Muscle of arm (tissue), 1 donor: ENCODE measurements at regions not wholly inside any gene's neighbourhood (a gene's known extent, or its start where the extent isn't known, plus 50 kb on each side); places are given as distances from the start of the nearest gene placed in this dataset.

Experiments
- DNase-seq: peaks from one replicate; pipeline ENCODE4 v3.0.0-alpha.2; 2013

DNA sequence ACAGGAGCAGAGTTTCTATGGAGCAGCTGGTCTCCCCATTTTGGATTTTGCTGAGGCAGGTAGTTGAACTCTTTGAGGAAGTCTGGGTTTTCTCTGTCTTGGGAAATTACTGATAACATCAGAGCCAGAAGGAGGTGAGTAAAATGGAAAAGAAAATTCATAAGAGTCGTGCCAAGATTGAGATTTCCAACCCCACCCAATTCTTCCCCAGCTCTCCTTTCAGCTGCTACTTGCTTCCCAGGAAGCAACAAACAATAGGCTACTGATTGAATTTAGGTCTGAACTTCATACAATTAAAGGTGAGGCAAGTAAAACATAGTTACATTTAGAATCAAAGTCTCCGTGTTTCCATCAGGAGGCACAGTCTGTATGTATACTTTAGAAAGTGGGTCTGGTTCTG is 54.6 kb upstream of the EOLA2 start:
- DNase-seq = no peak

DNA sequence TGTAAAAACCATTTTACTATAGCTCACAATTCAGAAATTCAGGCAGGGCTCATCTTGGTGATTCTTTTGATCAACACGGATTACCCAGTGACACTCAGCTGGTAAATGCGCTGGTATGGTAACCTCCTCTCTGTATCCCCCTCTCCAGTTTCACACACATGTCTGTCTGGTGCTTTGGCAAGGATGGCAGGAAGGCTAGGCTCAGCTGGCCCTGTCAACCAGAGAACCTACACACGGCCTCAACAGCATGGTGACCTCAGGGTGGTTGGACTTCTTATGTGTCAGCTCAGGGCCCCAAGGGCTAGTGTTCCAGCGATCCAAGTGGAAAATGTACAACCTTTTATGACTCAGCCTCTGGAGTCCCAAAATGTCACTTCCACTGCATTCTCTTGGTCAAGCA is 55.7 kb upstream of the EOLA2 start:
- no peak for DNase-seq

DNA sequence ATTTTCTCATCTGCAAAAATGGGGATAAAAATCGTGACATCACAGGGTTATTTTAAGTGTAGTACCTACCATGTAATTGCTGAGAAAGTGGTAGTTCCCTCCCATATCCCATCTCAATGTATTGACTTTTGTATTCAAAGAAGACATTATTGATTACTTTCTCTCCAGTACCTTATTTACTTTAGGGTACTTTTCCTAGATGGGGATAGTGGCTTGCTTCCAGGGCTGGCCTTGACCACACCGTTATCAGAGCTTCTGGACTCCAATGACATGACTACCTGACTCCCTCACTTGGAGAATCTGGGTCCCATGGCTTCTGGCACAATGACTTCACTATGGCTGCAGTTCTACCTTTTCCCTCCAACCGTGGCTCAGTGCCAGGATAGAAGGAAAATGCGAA is 58.2 kb upstream of the EOLA2 start:
- DNase-seq = no peak

DNA sequence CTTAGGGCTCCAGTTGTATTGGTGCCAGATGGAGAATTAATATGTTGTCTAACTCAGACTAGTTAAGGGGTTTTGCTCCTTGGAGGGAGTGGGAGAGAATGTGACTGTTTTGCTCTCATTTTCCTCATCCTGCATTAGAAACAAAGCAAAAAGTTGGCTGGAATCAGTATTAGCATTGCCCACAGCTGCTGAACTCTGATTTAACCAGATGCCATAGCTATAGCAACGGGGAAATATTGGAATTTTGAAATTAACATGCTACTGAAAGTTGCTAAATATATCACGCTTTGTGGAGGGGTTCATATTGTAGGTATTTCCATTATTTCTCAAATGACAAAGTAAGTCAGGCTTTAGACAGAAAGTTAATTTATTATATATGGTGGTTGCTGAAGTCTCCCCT is 66.7 kb upstream of the EOLA2 start:
- peak; percentile 15 for DNase-seq

DNA sequence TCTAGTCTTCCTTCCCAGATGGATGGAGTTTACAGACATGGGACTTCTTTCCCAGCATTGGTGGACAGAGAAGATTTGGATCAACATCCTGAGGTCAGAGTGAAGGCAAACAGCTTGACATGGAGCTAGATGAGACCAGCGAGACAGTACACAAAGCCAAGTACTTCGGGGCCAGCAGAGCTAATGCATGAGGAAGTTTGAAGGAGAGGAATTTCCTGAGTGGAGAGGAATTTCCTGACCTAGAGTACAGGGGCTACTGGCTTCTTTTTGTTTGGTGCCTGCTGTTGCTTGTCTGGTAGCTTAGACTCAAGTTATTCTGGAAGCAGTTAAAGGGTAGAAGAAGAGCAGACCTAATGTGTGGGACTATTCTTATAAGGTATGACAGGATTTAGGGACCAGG is 69.1 kb upstream of the EOLA2 start:
- DNase-seq = no peak

DNA sequence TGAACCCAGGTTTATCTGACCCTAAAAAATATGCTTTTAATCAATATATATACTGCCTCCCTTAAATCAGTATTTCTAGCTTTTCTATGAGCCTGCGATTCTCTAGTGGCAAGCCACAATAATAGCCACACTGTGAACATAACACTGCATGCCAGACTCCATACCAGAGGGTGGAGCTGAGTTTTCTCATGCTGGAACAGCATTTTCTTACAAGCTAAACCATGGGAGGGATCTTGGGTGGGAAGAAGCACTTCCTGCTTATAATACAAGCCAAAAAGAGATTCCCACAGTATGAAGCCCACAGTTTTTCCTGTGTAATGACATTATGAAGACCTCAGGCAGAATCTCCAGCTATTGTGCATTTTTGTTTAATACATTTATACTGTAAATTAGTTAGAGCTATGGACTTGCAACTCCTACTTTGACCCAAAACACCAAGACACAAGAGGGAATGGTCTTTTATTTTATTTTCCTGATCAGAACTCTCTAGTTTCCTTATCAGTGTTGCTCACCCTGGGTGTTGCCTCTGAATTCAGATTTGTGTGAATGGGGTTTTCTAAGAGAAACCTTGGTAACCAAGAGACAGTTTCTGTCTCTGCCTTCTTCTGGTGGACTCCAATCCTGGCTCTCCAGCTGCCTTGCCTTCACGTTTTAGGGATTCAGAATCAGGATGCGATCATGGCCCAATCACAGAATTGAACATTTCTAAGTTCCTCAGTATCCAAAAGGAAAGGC is 74.5 kb upstream of the EOLA2 start:
- DNase-seq = no peak

DNA sequence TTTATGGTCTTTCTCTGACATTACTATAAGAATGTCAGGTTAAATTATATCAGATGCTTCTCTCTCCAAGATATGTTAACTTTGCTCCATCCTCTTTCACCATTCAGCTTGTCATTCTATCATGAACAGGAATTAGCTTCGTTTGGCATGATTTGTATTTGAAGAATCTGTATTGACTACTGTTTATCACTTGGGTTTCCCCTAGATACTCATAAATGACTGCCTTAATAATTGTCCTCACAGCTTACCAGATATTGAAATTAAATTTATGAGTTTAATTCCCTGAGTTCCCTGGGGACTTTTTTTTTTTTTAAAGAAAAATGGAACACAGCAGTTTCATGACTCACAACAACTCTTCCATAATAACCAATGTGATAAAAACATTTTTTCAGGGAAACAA is 76.2 kb upstream of the EOLA2 start:
- no peak for DNase-seq

DNA sequence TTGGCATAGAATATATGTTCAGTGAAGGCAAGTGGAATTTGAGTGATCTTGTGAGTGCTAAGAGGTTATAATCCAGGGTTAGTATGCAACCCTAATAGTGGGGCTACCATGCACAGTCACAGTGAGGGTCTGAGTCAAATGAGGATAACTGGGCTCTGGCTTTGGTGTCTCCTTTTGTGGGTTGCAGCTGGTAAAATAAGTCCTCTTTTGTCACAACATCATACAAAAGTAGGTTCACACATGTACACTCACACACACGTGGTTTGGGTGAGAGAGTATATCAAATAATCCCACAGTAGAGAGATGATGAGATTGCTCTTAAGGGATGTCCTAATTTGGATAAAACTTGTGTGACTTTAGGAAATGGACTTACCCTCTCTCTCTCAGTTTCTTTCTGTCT is 79.6 kb upstream of the EOLA2 start:
- DNase-seq = no peak

DNA sequence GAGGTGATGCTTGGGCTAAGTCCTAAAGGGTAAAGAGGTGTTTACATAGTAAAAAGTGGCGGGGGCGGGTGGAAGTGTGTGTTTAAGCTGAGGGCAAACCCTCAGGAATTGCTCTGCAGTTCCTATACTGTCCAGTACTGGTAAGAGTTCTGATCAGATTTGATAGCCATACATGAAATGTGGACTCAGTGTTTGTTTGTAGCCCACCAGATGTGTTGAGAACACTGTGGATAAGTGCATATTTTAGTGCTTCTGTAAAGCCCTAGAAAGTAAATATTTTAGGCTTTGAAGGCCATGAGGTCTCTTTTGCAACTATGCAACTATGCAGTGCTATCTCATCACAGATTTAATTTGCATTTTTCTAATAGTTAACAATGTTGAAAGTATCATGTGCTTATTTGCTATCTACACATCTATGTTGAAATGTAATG is 80.7 kb upstream of the EOLA2 start:
- no peak for DNase-seq

DNA sequence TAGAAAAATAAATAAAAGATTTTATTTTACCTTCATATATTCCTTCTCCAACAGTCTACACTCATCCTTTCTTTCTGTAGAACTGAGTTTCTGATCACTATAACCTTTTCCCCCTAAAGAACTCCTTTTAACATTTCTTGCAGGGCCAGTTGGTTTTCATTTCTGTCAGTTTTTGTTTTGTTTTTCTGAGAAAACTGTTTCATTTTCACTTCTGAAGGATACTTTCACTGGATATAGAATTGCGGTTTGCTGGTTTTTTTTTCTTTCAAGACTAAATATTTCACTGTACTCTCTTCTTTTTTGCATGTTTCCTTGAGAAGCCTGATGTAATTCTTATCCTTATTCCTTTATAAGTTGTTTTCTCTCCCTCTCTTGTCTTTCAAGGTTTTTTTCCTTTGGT is 90.4 kb upstream of the EOLA2 start:
- DNase-seq = no peak

DNA sequence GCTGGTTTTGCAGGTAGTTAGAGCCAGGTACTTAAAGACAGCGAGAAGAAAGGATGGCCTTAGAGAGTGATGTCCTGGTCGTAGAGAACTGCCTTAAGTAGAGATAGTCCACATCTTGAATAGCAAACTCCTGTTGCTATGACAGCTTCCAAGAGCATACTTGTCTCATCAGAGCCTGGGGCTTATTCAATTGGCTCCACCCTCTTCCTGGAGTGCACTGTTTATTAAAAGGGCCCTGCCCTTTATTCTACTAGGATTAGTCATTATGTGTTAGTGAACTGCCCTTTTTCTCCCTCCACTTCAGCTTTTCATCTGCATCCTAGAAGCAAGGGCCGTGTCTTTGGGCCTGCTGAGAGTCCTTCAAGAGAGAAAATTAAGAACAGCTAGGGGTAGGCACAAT is 94.5 kb upstream of the EOLA2 start:
- DNase-seq = no peak

DNA sequence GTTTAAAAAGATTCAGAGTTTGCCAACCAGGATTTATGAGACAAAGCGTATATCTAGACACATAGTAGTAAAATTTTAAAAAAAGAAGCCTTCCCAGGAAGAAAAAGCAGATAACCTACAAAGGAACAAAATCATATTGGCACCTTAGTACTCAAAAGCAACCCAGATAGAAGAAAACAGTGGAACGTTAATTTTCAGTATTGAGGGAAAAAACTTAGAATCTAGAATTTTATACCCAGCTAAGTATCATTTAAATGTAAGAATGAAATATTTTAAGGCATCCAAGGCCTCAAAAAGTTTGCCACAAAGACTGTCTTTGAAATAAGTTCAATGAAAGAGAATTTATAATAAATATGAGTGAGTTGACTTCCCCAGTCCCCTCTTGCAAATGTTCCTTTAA is 96.5 kb upstream of the EOLA2 start:
- DNase-seq = no peak

DNA sequence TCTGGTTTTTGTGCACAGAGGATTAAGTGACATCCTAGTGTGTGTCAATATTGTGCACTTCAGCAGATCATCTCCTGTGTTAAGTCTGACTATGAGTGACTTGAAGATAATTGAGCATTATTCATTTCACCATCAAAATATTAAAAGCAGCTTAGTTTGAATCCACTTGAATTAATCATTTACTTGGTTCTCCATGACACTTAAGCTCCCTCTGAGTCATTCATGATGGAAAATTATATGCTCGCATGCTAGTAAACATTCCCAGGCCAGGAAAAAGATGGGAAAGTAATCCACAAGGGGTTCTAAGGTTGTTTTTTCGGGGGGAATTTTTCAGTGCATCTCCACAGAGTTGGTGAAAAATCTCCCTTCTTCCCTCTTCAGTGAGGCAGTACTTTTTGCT is 97.2 kb upstream of the EOLA2 start:
- no peak for DNase-seq

DNA sequence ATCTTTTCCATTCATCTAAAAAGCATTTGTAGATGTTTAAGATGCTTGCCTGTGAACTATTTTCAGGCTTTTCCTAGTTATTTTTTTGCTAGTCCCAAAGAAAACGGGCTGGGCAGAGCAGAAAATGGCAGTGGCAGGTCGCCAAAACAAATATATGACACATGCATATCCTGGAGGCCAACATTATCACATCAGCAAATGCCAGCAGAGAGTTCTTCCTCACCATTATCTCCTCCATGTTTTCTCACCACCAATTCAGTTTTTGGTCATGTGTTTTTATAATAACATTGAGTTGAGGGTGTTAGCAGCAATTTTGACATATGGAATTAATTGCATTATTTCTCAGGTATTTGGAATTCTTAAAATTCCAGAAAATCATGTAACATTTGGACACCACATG is 97.9 kb upstream of the EOLA2 start:
- no peak for DNase-seq

DNA sequence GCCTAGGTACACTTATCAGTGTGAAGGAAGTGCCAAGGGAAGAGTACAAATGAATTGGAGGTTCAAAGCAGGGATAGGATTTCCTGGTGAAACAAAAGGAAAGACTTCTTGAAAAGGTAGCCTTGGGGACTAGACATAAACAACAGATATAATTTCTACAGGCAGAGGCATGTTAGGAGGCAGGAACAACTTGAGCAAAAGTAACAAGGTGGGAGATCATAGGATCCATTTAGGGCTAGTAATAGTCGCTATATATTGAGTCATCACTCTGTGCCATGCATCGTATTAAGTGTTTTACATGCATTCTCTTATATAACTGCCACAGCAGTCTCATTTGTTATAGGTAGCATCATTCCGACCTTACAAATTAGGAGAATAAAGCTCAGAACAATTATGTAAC is 98.3 kb upstream of the EOLA2 start:
- no peak for DNase-seq

DNA sequence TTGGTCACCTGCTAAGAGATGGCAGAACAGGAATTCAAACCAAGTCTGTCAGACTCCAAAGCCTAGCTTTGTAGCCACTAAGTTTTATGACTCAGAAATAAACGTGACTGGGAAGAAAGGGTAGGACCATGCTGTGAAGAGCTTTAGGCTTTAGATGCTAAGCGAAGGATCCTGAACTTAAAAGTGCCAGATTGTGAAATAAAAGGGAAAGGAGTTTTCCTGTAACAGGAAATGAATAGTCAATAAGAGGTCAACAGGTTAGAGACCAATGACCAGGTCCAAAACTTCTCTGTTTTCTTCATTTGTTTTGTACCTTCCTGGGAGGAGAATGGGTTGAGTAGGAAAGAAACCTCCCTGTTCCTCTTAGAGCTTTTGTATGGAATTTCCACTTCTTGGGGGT is 98.8 kb upstream of the EOLA2 start:
- no peak for DNase-seq

DNA sequence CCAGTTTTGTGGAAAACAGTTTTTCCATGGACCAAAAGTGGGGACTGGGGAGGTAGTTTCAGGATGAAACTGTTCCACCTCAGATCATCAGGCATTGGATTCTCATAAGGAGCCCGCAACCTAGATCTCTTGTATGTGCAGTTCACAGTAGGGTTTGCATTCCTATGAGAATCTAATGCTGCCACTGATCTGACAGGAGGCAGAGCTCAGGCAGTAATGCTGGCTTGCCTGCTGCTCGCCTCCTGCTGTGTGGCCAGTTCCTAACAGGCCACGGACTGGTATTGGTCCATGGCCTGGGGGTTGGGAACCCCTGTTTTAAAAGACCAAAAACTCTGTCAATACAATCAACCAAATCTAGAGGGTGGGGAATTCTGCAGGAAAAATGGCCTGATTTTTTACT is 100.0 kb upstream of the EOLA2 start:
- no peak for DNase-seq

DNA sequence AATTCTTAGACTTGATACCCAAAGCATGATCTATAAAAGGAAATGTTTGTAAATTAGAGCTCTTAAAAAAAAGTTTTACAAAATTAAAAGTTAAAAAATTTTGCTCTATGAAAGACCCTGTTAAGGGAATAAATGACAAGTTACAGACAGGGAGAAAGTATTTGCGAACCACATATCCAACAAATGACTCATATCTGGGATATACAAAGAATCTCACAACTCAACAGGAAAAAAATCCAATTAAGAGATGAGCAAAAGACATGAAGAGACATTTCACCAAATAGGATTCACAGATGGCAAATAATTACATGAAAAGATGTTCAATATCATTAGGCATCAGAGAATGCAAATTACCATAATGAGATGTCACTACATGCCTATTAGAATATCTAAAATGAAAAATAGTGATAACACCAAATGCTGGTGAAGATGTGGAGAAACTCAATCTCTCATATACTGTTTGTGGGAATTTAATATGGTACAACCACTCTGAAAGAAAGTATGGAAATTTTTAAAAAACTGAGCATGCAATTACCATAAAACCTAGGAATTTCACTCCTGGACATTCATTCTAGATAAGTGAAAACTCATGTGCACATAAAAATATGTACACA is 100.8 kb upstream of the EOLA2 start:
- DNase-seq = no peak

DNA sequence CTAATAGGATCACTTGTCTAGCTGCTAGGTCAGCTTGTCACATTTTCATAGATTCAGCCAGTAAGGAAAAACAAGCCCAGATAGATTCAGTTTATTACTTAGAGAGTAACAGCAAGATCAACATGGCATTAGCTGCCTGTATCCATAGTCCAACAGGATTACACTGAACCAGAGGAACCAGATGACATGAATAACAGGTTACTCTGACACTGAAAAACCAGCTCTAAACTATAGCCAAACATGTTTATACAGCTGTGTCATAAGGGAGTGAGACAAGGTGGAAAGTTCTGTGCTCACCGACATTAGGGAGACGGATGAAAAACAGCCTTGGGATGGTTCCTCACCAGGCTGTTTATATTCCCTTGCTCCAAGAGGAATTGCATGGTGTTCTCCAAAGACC is 102.9 kb upstream of the EOLA2 start:
- no peak for DNase-seq

DNA sequence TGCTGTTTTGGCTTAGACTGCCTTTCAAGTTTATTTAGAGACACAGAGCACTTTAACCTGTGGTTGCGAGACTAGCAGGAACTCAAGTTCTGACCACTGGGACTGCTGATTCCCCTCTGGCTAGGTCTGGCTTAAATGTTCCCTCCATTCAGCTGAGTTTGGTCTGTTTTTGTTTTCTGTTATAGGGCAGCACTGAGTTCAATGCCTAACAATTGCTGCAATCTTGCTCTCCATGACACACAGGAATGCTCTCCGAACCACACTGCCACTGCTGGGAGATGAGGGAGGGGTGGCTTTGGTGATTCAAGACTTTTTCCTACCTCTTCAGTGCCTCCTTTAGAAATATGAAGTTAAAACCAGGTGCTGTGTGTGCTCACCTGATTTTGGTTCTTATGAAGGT is 106.3 kb upstream of the EOLA2 start:
- DNase-seq = no peak

DNA sequence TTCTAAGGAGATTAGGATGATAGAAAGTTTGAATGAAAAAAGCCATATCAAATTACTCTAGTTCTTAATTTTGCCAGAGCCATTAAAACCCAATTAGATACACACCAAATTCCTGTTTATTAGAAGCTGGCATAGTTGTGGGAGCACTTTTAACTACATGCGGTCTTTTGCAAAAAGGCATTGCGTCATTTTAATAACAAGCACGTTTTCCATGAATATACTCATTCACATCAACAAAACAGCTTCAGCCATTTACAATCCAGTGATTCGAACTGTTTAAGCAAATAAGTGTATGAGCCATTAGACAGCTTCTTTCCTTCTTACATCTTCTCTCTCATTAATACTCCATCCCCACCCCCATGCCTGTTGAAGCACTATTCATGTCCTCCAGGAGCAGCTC is 109.5 kb upstream of the EOLA2 start:
- DNase-seq = no peak

DNA sequence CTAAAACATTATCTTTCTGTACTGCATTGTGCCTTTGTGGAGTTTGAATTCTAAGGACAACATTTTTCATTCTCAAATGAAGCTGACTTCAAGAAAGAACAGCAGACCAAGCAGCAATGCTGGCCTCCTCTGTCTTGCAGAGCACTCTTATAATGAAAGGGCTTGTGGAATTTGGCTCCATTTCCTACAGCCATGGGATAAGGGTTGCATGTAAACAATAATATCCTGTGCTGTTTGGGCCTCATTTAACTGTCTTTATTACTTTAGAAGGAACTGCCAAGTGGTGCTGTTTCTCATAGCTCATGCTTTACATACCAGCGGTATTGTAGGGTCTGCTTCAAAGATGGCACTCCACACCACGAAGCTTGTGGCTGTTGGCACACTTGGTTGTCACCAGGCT is 111.4 kb upstream of the EOLA2 start:
- no peak for DNase-seq

DNA sequence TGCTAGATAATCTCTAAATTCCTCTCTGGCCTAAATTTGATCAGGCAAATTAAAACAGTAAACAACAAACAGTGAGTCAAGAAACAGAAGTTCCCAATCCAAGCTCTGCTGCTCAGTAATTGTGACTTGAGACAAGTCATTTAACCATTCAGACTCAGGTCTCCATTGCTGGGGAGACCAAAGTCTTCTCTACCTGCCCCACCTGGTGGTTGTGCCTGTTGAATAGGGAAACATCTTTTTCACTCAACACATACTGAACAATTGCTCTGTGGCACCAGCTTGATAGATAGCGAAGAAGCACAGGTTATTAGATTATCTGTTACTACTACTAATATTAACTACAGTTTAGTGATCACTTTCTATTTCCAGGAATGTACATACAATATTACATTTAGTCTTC is 112.1 kb upstream of the EOLA2 start:
- no peak for DNase-seq

DNA sequence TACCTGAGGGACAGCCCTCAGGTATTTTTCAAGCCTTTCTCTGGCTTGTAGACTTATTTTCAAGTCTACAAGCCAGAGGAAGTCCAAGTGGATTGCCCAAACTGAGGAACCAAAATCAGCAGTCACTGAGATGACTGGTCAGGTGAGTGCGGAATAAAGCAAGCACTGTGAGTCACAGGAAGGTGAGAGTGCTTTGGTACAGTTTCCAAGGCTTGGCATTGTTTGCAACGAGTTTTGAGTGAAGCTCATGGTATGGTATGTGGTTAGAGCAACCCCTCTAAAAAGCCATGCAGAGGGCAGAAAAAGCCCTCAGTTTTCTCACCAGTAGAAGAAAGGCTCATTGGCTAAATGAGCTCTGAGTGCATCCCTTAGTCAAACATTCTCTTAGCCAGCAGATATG is 112.8 kb upstream of the EOLA2 start:
- DNase-seq = no peak
